OCI-M2 (cell line): ENCODE measurements at regions not wholly inside any gene's neighbourhood (a gene's known extent, or its start where the extent isn't known, plus 50 kb on each side); places are given as distances from the start of the nearest gene placed in this dataset.

Experiments used
- DNase-seq: peaks from one replicate; lab custom pipeline; 2025; ENCODE audit not compliant: unreplicated experiment; lab: John Stamatoyannopoulos, UW

DNA sequence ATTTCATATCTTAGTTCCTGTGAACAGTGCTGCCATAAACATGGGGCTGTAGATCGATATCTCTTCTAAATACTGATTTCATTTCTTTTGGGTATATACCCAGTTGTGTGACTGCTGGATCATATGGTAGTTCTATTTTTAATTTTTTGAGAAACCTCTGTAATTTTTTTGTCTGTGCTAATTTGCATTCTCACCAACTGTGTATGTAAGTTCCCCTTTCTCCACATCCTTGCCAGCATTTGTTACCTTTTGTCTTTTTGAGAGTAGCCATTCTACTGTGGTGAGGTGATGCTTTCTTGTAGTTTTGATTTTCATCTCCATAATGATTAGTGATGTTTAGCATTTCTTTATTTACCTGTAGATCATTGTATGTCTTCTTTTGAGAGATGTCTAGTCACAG is 2086.5 kb upstream of the TENM3 start:
- DNase-seq, result no peak

DNA sequence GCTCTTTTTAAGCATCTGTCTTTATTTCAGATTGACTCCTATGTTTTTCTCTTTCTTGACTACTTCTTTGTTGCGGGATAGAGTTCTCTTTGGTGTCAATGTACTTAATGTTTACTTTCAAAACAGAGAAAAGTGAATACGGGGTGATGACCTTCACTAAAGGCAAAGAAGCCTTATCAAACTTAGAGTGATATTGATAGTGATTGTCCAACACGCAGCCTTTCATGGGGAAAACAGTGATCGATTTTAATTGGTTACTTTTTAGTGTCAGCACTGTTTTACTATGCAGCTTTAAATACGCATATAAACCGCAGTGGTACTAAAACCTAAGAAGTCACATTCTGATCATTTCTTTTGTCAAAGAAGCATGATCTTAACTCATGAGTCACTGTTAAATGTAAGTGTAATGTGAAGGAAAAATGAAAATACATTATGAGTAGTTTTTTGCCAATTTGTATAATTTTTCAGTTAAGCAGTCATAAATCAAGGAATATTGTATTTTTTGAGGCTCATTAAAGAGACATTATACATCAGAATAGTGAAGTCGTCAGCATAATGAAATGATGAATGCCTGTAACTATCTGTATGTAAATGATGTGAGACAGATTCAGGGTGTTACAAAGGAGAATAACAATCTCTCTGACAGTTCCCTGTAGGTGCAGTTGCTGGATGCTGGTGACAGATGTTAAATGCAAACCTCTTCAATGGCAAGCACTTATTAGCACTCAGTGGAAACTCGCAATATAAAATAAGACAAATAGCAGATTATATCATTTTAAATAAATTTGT is 2082.8 kb upstream of the TENM3 start:
- no peak for DNase-seq

DNA sequence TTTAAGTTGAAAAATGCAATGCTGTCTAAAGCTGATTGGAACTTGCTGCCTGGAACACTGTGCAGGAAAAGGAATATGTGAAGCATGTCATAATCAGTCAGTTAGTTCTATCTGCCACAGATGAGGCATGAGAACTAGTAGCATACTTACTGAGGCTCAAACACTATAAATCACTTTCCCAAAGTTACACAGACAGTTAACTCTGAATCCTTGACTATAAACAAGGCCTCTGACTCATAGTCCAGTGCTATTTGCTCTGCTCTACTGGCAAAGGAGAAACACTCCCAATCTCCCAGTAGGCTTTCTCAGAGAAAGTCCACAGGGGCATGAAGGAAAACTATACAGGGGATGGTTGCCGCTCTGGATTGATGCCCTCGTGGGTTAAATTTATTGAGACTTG is 2078.4 kb upstream of the TENM3 start:
- DNase-seq, result no peak

DNA sequence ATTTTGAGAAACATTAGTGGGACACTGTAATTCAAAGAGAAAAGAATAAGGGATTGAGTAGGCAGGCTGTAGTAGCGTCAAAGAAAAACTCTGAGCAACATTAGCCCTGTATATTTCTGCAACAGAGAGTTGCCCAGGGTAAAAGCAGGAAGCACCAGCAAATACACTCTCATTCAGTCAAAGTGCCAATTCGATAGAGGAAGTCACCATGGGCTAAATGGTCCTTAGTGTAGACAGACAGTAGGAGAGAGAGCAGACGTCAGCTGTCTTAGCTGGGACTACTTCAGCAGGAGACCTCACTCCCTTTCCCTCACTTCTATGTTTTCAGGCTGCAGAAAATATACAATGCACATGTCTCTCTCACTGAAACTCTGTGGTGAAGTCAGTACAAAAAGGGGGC is 2073.8 kb upstream of the TENM3 start:
- DNase-seq, result no peak

DNA sequence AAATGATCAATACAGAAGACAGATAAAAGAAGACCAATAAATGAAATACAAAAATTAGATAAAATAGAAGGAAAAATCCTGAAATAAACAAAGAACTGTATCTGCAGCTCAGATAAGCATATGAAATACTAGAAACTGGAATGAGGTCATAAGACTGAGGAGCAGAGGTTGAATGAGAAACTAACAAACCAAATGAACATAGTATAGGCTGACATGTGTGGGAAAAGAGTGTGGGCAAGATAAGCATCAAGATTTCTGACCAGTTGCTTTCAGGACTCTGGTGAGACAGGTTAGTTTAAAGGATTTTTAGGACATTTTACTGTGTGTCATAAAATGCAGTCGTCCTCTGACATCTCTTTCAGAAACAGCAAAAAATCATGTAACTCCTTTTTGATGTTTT is 2073.2 kb upstream of the TENM3 start:
- DNase-seq, result no peak

DNA sequence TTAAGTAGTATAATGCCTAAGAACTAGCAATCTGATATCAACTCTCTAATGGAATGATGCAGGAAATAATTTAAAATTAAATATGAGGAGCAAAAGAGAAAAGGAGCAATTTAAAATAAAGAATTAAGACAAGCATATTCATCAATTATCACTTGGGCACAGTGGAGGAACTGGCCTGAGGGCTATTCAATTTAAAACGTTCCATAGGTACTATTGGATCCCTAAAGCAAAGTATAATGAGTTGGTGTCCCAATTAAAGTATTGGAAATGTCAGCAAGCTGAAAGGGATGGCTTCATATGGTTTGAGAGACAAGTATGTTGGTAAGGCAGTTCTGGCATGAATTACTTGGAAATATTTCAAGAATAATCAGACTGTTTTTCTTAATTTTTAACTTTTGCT is 2064.1 kb upstream of the TENM3 start:
- no peak for DNase-seq

DNA sequence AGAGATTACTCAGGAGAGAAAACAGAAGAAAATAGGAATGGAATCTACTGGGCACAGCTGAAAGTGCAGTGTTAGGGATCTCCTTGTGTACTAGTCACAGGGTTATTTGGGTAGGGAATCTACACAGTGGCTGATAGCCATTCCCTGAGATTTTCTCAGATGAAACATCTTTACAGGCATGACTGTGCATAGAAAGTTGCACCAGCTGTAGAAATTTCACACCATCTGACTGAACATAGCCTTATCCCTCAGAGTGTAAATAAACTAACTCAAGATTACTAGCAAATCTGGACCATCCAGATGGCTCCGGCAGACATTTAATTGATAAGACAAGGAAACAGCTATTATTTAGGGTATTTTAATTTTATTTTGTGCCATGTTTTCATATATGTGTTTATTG is 2053.5 kb upstream of the TENM3 start:
- DNase-seq, result no peak

DNA sequence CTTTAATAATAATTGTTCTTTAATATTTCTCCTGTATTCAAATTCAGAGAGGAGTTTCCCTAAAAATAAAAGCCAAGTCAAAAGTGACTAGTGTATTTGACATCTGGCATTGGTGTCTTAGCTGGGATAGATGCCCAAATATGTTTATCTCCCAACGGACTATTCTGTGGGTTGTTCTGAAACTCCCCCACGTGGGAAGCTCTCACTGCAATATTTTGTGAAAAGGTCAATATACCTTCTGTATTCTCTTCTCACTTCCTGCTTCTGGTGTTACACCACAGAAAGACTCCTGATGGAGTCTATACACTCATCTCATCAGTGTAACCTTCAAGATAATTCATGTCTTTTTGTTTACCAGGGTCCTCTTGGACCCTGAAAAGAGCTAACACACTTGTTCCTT is 2052.8 kb upstream of the TENM3 start:
- DNase-seq, result no peak

DNA sequence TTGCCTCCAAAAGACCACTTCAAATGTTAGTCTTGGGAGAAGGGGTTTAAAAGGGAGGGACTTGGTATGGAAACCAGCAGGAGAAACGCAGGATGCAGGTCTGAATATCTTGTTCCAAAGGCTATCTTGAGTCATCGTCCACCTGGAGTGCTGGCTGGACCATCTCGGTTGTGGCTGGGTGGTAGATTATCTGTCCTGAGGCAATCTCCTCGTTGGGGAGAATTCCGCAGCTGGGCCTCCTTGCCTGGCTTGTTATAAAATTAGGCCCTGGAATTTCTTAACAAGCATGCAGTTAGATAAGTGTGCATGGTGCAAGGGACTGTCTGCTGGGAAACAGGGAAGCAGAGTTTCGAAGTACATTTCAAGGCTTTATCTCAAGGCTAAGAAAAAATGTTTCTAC is 2045.7 kb upstream of the TENM3 start:
- no peak for DNase-seq

DNA sequence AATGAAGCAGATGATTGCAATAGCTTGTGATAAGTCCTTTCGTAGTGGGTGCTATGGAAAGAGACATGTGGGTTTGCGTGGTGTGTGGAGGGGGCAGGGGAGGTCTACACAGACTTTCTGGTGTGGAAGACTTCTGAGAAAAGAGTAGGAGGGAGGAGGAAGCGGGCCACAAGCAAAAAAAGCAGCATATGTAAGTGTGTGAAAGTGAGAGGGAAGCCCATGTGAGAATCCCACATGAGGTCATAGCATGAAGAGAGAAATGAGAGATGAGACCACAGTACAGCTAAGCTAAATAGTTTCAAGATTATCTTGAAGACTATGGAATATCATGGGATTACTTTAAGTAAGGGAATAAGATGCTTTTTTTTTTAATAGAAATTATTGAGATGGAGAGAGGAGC is 2039.9 kb upstream of the TENM3 start:
- DNase-seq, result no peak

DNA sequence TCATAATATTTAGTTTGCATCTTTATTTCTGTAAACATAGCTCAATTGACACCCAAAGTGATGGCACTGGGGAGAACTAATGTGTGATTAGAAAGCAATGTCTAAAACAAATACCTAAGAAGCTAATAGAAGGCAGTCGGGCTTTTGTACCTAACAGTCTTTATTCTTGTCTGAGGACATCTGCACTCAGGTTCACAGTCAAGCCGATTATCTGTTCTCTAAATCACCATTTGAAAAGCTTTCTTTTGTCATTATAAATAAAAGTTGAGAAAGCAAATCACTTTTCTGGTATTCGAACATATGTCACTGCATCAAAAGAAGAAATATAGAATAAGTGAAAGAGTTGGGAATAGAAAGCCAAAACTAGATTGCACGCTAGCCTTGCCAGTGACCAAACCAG is 2037.9 kb upstream of the TENM3 start:
- DNase-seq, result no peak

DNA sequence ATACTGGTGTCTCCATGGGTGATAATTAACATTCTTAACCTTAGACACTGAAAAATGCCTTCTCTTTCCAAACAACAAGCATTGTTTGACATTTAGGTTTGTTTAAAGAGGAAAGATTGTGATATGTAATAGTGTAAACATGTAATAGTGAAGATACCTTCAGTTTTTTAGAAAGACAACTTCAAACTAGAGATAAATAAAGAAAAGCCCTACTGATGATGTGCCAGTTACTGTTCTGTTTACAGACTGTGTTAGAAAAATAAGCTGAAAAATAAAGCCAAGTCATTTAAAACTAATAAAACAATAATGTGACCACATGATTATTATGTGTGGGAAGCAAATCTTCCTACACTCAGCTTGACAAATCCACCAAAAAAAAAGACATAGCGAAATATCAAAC is 2035.3 kb upstream of the TENM3 start:
- no peak for DNase-seq

DNA sequence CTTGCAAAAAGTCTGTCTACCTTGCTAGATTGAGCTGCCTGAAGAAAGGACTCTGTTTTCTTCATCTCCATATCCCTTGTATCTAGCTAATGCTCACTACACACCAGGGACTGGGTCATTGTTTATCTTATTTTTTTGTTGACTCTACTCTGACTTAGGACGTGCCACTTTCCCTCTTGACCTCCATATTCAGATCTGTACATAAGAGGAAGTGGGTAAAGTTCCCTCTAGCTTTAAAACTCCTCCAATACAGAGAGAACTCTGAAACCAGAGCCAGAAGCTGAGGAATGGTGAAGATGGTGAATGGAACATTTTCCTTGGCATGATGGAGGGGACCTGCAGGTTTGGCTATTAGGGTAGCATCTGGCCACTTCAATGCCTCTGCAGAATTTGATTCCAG is 2026.1 kb upstream of the TENM3 start:
- no peak for DNase-seq

DNA sequence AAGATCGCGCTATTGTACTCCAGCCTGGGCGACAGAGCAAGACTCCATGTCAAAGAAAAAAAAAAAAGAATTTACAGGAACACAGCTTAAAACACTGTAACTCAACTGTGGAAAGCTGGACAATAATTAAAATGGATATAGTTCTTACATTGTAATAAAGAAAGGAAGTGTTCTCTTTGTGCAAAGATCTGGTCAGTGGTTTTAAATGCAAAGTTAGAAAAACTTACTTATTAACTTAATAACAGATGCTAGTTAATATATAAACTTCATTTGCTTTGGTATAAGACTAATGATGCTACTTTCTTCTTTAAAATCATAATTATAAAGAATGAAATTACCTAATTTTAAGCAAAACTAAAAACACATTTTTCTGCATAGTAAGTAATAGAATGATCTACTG is 2024.1 kb upstream of the TENM3 start:
- no peak for DNase-seq

DNA sequence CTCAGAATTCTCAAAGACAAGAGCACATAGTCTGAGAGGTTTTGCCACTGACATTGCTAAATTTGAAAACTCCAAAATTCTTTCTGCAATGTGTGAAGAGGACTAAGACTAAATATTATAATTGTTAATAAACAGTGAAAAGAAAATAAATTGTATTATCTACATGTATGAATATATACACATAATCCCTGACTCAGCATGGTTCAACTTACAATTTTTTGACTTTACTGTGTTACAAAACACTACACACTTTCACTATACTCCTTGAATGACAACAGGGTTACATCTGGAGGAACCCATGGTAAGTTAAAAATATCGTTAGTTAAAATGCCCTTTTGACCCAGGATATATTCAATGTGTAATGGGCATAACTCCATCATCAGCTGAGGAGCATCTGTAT is 2017.2 kb upstream of the TENM3 start:
- DNase-seq, result no peak

DNA sequence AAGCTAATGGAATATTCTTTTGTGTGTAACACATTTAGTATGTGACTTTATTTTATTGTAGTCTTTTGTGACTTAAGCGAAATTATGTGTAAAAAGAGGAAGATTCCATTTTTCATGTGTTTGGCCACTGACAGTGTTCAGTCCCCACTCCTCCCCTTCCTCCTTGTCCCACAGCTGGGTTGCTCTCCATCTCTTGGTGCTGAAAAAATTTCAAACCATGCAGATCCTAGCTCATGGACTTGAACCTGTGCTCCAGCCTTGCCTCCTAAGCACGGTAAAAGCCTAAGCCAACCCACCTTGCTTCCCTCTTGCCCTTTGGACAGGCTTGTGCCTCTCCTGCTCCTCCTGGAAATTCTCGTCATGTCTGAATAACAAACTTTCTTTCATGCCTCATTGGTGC is 2008.5 kb upstream of the TENM3 start:
- no peak for DNase-seq

DNA sequence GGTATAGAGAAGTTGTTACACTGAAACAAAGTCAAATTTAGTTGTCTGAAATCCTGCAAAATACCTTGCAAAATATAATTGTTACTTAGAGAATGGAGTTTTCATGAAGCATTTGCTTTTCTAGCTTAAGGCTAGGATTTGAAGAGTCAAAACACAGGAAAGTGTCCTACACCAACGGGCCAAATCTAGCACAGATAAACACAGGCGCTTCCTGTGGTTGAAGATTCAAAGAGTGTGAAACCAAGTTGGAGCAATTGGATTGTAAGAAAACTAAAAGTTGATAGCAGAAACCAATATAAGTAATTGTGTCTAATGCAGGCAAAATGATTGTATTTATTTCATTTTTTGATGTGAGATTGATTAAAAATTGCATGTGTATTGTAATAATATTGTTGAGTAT is 2002.5 kb upstream of the TENM3 start:
- DNase-seq, result no peak

DNA sequence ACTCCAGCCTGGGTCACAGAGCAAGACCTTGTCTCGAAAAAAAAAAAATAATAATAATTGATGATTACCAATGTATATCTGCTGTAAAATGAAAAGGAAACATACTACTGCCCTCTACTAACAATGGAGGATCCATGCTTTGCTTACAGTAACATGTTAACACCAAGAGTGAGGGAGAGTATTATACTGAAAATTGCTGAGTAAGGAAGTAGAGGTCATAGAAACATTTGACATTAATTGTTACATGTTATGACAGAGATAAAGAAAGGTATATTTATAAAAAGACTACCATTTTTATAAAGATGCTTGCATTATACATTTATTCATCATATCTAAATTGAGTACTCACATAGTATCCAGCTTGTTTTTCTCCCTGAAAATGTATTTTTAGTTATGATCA is 1989.8 kb upstream of the TENM3 start:
- no peak for DNase-seq

DNA sequence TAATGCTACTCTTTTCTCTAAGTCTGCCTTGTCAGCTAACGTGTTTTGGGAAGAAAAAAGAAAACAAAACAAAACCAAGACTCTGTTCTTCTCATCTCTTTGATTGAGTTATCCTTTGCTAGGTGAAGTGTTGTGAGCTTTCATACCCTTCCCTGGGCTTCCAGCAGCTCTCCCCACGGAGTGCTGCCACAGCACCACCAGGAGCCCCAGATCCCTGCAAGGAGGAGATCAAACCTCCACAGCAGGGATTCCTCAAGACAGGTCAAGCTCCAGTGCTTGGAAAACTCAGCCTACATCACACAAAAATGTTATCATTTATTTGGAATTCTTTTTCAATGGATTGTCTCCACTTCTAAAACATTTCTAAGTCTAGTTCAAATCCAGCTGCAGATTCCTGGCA is 1981.9 kb upstream of the TENM3 start:
- DNase-seq, result no peak

DNA sequence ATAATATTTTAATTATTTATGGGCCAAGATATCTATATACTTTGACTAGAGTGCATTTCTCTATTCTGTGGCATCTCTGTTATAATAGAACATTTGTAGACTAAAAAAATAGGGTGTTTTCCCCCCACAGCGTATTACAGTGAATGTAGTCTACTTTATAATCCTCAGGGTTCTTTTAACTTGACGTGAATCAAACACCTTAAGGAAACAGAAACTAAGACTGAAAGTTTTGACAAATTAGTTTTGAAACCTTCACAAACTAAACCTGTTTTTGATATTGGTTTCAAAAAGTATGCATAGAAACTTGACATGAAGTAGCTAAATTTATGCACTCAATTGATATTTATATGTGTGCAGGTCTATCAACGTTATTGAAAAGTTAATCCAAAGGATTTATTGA is 1963.1 kb upstream of the TENM3 start:
- no peak for DNase-seq

DNA sequence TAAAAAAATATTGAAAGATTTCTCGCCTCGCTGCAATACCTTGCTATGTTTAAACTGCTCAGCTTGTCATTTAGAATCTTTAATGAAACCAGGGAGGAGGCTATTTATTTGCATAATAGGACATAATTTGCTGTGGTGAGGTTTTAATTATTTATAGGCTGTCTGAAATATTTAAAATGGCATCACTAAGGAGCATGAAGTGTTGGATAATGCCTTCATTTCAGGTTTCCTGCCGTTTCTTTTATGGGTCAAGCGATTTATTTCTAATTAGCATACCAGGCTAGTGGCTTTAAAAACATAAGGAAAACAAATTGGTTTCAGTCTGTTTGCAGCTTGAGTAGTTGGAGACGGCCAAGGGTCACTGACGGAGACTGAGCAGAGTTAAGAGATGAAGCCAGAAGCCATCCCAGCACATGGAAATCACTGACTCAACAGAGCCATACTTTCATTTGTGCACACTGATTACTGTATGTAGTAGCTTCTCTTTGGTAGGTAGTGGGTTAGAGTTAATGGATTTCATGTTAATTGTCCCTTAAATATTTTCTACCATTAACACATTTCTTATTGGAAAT is 1962.4 kb upstream of the TENM3 start:
- DNase-seq, result no peak

DNA sequence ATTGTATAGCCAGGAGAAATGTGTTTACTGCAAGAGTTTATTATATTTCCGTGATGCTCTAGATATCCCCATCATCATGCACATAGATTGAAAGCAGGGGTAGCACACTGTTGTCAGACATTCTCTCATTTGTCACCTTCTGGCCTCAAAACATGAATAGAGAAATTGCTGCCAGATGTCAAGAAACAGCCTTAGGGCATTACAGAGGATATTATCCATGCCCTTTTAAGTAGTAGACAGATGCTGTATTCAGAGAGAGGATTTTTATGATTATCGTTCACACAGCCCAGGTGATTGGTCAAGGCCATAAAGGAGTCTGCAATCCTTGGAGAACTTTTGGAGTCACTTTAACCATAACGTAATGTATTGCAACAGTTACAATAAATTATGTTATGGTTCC is 1961.5 kb upstream of the TENM3 start:
- DNase-seq, result no peak

DNA sequence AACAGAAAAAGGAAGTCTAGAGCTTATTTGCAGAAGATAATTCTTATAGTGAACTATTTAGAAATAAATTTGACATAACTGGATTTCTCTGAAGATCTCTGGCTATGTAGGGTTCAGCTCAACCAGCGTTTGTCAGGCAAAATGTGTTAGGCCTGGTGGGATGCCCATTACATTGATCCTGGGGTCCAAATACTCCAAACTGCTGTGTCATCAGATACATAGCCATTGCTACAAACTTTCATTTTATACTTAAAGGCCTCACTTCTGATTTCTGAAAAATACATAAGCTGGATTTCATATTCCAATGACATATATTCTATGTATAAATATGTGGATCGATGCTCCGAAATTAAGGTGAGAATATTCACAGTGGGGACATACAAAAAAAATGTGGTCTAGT is 1958.9 kb upstream of the TENM3 start:
- DNase-seq, result no peak
